ENCODE measurements at regions not wholly inside any gene's neighbourhood (a gene's known extent, or its start where the extent isn't known, plus 50 kb on each side); places are given as distances from the start of the nearest gene placed in this dataset.

GRCh38 chr13:31894931-31895330 lies 136.6 kb upstream of the FRY start:
- Mint-ChIP-seq H3K36me3 (ENCODE audit: low read depth) (no peaks in the 10 kb centered on the region), H3K4me1 (peaks cover 9% of the 10 kb centered on the region), H3K27ac (no peak overlapping the region), H3K4me3 (no peak overlapping the region), H3K27me3 (ENCODE audit: low read depth, poor library complexity) (peaks cover 3% of the 10 kb centered on the region), H3K9me3 (peaks cover 5% of the 10 kb centered on the region)
- DNase-seq: no peak
- TF ChIP-seq, protein P1, sequence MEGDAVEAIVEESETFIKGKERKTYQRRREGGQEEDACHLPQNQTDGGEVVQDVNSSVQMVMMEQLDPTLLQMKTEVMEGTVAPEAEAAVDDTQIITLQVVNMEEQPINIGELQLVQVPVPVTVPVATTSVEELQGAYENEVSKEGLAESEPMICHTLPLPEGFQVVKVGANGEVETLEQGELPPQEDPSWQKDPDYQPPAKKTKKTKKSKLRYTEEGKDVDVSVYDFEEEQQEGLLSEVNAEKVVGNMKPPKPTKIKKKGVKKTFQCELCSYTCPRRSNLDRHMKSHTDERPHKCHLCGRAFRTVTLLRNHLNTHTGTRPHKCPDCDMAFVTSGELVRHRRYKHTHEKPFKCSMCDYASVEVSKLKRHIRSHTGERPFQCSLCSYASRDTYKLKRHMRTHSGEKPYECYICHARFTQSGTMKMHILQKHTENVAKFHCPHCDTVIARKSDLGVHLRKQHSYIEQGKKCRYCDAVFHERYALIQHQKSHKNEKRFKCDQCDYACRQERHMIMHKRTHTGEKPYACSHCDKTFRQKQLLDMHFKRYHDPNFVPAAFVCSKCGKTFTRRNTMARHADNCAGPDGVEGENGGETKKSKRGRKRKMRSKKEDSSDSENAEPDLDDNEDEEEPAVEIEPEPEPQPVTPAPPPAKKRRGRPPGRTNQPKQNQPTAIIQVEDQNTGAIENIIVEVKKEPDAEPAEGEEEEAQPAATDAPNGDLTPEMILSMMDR (IDR thresholded peaks at IDR 0.05): no peak

- no peak overlapping the region for H3K4me3 Mint-ChIP-seq
- peaks cover 9% of the 10 kb centered on the region for H3K4me1 Mint-ChIP-seq
- peaks cover 6% of the 10 kb centered on the region for H3K36me3 Mint-ChIP-seq (ENCODE audit: low read depth)
- peaks cover 11% of the 10 kb centered on the region for H3K9me3 Mint-ChIP-seq
- no peak for DNase-seq
- TF ChIP-seq, protein P1 (IDR thresholded peaks at IDR 0.05): no peak
- peaks cover 3% of the 10 kb centered on the region for H3K27me3 Mint-ChIP-seq (ENCODE audit: low read depth, poor library complexity)
- H3K27ac Mint-ChIP-seq: no peak overlapping the region
These were observed 135.9 kb upstream of the FRY start for GRCh38 chr13:31895691-31896090.

GRCh38 chr13:31896427-31896826 lies 135.1 kb upstream of the FRY start:
- TF ChIP-seq, protein P1 (IDR thresholded peaks at IDR 0.05): no peak
- Mint-ChIP-seq H3K4me1 (peaks cover 9% of the 10 kb centered on the region), H3K4me3 (no peak overlapping the region), H3K36me3 (ENCODE audit: low read depth) (peaks cover 8% of the 10 kb centered on the region), H3K27me3 (ENCODE audit: low read depth, poor library complexity) (peaks cover 3% of the 10 kb centered on the region), H3K9me3 (peaks cover 15% of the 10 kb centered on the region), H3K27ac (no peak overlapping the region)
- no peak for DNase-seq

DNA sequence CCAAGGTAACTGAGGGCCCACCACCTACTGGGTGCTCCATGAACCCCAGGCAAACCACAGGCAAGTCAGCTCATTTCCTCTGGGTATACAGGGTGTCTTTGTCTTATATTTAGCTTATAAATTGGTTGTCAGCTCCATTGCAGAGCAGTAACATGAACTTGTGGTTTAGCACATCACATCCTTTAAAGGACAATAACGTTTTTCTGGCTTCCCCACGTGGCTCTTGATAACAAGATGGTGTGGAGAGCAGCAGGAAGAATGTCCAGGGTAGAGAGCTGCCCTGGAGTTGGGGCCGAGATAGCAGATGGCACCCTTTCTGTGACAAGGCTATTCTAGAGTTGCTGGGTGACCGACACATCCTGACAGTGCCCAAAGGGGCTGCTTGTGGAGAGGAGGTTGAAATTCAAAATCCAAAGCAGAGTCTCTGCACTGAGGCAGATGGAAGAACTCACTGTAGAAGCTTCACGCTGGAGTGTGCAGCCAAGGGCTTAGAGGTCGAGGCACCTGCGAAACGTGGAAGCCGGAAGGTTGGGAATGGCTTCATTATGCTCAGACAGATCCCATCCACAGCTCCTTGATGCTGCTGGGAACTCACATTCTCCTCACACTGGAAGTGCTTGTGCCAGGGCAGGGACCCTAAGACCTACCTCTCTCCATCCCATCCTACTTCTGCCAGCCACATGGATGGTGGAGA lies 133.0 kb upstream of the FRY start:
- Mint-ChIP-seq H3K27ac (peak overlapping the region; percentile 45), H3K4me3 (no peak overlapping the region), H3K9me3 (peaks cover 15% of the 10 kb centered on the region), H3K4me1 (peaks cover 9% of the 10 kb centered on the region), H3K36me3 (ENCODE audit: low read depth) (peaks cover 8% of the 10 kb centered on the region), H3K27me3 (ENCODE audit: low read depth, poor library complexity) (peaks cover 3% of the 10 kb centered on the region)
- TF ChIP-seq, protein P1 (IDR thresholded peaks at IDR 0.05): no peak
- no peak for DNase-seq

DNA sequence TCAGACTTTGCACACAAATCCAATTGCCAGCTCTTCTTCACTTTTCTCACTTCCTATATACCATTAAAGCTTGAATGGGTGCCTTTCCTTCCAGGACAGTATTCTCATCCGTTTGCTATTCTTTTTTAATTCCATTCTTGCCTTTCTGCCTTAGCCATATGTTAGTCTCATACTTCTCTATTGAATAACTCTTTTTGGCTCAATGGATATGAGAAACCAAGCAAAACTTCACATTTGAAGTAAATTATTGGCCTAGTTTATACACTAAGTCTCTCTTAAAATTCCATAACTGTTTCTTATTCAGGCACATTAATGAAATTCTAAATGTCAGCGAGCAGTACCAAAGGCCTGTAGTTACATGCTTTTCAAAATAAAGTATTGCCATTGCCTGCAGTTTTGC lies 129.6 kb upstream of the FRY start:
- DNase-seq: no peak
- H3K4me1 Mint-ChIP-seq: no peaks in the 10 kb centered on the region
- H3K27me3 Mint-ChIP-seq (ENCODE audit: low read depth, poor library complexity): peaks cover 2% of the 10 kb centered on the region
- H3K4me3 Mint-ChIP-seq: no peak overlapping the region
- H3K9me3 Mint-ChIP-seq: peaks cover 10% of the 10 kb centered on the region
- TF ChIP-seq, protein P1 (IDR thresholded peaks at IDR 0.05): no peak
- H3K27ac Mint-ChIP-seq: no peak overlapping the region
- H3K36me3 Mint-ChIP-seq (ENCODE audit: low read depth): peaks cover 8% of the 10 kb centered on the region

Measured in nephron progenitor cell (in vitro differentiated cells).